GM10266 (cell line): ENCODE measurements at regions not wholly inside any gene's neighbourhood (a gene's known extent, or its start where the extent isn't known, plus 50 kb on each side); places are given as distances from the start of the nearest gene placed in this dataset.

Experiments
- DNase-seq: peaks from one replicate; pipeline ENCODE4 v3.0.0; 2012; ENCODE audit errors: extremely low spot score
- TF ChIP-seq, protein P1 (sequence below): IDR thresholded peaks from 2 replicates; pipeline ENCODE4 v1.5.1; 2012; ENCODE audit warnings: mild to moderate bottlenecking, low read depth; ENCODE audit not compliant: control insufficient read depth, insufficient read depth; ENCODE audit errors: missing control alignments

DNA sequence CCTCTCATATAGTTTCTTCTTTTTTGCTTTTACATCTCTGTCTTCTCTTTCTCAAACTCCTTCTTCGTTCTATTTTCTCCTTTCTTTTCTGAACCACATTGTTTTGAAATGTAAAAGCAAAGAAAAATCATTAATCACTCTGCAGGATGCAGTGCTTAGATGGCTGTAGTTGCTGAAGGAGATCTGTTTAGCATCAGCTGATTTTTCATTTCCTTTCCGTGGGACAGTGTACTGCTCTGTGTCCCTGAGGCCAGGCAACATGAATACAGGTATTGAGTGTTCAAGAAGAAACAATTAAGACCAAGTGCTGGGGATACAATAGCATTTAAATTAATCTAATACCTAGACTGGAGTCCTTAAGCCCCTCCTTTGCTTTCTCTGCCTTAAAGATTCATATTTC is 257.2 kb upstream of the SPAG17 start:
- no peak for DNase-seq
- TF ChIP-seq, protein P1, sequence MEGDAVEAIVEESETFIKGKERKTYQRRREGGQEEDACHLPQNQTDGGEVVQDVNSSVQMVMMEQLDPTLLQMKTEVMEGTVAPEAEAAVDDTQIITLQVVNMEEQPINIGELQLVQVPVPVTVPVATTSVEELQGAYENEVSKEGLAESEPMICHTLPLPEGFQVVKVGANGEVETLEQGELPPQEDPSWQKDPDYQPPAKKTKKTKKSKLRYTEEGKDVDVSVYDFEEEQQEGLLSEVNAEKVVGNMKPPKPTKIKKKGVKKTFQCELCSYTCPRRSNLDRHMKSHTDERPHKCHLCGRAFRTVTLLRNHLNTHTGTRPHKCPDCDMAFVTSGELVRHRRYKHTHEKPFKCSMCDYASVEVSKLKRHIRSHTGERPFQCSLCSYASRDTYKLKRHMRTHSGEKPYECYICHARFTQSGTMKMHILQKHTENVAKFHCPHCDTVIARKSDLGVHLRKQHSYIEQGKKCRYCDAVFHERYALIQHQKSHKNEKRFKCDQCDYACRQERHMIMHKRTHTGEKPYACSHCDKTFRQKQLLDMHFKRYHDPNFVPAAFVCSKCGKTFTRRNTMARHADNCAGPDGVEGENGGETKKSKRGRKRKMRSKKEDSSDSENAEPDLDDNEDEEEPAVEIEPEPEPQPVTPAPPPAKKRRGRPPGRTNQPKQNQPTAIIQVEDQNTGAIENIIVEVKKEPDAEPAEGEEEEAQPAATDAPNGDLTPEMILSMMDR, result no peak

- TF ChIP-seq, protein P1, result no peak
- no peak for DNase-seq
These were observed 252.6 kb upstream of the SPAG17 start for GRCh38 chr1:118437664-118438063.

DNA sequence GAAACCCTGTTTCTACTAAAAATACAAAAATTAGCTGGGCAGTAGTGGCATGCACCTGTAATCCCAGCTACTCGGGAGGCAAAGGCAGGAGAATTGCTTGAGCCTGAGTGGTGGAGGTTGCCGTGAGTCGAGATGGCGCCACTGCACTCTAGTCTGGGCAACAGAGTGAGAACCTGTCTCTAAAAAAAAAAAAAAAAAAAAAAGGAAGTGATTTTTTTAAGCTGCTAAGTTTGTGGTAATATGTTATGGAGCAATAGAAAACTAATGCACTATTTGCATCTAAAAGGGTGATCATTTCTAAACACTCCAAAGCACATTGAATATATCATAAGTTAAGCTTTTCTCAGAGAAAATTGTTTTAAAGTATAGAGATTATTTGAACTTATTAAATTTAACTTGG is 244.8 kb upstream of the SPAG17 start:
- no peak for DNase-seq
- TF ChIP-seq, protein P1, result no peak

DNA sequence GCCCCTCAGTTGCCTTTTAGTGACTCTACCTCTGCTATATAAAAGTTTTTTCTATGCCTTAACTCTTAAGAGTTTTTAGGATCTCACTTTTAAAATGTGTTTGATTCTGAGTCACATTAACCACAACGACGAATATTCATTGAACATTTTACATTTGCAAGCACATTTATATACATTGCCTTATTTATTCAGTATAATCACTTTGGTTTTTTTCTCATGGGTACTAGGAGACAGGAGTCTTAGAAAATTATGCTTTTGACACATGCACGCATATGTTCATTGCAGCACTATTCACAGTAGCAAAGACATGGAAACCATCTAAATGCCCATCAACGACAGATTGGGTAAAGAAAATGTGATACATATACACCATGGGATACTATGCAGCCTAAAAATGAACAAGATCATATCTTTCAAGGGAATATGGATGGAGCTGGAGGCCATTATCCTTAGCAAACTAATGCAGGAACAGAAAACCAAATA is 236.9 kb upstream of the SPAG17 start:
- no peak for DNase-seq
- TF ChIP-seq, protein P1, result no peak

DNA sequence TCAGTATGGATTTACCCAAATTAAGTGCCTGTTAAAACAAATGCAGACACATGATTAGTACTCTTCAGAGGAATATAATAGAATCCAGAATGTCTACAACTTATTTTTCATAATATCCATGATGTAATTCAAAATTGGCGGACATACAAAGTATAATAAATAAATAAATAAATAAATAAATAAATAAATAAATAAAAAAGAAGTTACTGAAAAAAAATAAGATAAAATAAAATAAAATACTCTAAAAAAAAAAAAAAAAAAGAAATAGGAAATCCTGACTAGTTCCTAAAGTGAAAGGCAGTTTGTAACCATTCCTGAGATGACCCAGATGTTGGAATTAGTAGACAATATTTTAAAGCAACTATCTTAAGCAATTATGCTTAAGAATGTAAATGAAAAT is 219.0 kb upstream of the SPAG17 start:
- TF ChIP-seq, protein P1, result no peak
- DNase-seq, result no peak

DNA sequence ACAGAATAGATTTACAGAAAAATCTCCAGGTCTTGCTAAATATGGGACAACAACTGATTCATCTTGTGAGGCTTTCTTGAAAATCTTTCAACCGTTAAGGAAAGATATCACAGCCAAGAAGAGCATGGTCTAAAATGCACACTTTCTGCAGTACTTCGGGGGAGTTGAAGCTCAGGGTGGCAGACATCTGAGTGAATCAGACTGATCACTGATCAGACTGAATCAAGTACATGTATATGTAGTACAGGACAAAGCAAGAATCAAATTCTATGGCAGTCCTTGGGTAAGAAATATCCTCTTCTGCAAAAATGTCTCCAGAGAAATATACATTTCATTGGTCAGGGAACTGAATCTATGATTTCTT is 212.4 kb upstream of the SPAG17 start:
- no peak for DNase-seq
- TF ChIP-seq, protein P1, result no peak

DNA sequence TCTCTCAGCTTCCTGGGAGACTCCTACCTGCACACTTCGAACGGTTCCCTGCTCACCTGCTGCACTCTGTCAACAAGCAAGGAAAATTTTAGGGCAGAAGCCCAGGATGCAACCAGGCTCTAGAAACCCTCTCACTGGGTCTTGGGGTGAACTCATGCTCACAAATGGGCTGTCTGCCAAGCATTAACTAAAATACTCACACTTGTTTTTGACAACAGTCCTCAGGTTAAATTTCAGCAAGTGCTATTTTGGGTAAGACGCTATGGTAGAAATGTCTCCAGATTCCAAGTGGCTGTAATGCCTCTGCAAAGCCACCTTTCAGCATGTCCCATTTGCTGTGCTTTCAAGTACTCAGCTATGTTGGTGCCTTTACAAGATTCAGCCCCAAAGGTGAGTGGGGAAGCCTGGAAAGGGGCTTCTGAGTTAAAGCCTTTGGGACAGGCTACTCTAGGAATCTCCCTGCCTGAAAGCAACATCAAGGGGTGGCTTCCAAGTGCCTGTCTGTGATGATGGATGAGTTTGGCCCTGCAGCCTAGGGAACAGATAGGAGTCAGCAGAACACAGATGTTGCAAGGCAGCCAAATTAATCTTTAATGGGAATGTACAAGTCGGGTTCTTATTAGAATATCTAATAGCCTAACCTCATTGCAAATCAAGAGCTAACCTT is 211.9 kb upstream of the SPAG17 start:
- TF ChIP-seq, protein P1, result no peak
- DNase-seq, result no peak
